T-helper 1 cell treated with Interleukin-12 subunit alpha and Interleukin-12 subunit beta and Interleukin-4 antibody, amounts not matched to agents 30 ng/mL and 1 ng/mL, for 36 hours (primary cell): ENCODE measurements at regions not wholly inside any gene's neighbourhood (a gene's known extent, or its start where the extent isn't known, plus 50 kb on each side); places are given as distances from the start of the nearest gene placed in this dataset.
"Not testable (repeated sequence)": the region's sequence is repeated elsewhere in the genome, so short reads cannot be mapped to it uniquely, and the experiment has no call there.

Source experiments
- intact Hi-C: fragments of 100-400 bp; cut with micrococcal nuclease; formaldehyde crosslinking; loops from one replicate; pipeline ENCODE4 v1.15.1; 2024

- intact Hi-C loops, result no loop called here
These were observed 325.3 kb downstream of the TLE1 start for GRCh38 chr9:81363916-81364480.

- intact Hi-C loops, result no loop called here
These were observed 328.1 kb downstream of the TLE1 start for GRCh38 chr9:81361296-81361695.

DNA sequence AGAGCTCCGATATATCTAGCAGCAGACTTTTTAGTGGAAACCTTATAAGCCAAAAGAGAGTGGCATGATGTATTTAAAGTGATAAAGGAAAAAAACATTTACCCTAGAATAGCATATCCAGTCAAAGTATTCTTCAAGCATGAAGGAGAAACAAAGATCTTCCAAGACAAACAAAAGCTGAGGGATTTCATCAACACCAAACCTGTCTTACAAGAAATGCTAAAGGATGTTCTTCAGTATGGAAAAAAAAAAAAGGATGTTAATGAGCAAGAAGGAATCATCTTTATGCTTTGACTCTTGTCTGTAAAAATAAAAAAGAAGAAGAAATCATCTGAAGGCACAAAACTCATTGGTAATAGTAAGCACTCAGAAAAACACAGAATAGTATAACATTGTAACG, 338.2 kb downstream of the TLE1 start:
- intact Hi-C loops, result no loop called here

- intact Hi-C loops, result no loop called here
These were observed 345.0 kb downstream of the TLE1 start for GRCh38 chr9:81344366-81344765.

GRCh38 chr9:81335879-81336421, 353.4 kb downstream of the TLE1 start:
- intact Hi-C loops, result no loop called here

GRCh38 chr9:81321551-81321950, 367.8 kb downstream of the TLE1 start:
- intact Hi-C loops, result no loop called here

GRCh38 chr9:81320909-81321482, 368.4 kb downstream of the TLE1 start:
- intact Hi-C loops, result no loop called here

DNA sequence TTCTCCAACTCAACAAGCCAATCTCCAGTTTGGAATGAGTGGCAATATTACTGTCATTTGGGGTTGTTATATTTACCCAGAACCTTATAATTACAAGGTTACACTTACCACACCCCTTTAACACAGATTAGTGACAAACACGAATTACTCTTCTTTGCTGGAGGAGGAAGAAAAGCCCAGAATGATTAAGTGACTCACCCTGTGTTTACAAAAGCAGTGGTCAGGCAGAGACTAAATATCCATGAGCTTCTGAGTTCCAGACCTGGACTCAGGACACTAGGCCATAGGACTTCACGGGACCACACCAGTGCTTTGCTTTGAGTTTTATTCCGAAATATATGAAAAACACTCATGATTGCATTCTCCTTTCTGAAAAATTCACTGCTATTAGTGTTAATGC, 370.8 kb downstream of the TLE1 start:
- intact Hi-C loops, result no loop called here

- intact Hi-C loops, result no loop called here
These were observed 371.4 kb downstream of the TLE1 start for GRCh38 chr9:81317939-81318338.

- intact Hi-C loops, result no loop called here
These were observed 372.1 kb downstream of the TLE1 start for GRCh38 chr9:81317223-81317622.

GRCh38 chr9:81314490-81314889, 374.9 kb downstream of the TLE1 start:
- intact Hi-C loops, result no loop called here

DNA sequence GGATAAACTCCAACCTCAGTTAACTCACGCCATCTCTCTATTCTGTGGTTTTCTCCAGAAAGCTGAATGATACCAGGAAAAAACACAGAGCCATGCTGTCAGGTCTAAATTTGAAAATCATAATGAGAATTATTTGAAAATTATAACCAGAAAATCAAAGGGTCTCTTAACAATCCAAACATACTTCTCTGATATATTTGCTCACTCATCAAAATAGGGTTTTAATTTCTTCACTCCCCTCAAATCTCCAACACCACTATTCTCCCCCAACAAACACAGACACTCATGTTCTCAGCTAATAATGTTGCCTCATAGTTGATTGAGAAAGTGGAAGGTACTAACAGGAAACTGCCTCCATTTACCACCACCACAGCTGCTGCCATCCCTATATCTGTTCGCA, 375.5 kb downstream of the TLE1 start:
- intact Hi-C loops, result no loop called here

DNA sequence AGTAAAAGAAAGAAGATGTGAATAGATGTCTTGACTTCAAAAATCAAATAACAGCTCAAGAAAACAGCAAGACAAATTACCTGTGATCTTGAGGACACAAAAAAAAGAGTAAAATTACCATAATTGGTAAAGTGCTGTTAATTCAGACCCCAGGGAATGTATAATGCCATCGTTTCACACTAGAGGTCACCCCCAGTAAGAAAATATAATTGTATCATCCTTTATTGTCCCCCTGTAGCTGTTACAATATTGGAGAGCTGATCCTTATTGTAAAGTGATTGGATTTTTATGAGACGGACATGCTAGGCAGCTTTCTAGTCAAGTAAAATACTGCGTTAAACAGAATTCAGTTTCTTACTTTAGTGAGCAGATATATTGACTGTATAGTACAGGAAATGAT, 377.0 kb downstream of the TLE1 start:
- intact Hi-C loops, result no loop called here

DNA sequence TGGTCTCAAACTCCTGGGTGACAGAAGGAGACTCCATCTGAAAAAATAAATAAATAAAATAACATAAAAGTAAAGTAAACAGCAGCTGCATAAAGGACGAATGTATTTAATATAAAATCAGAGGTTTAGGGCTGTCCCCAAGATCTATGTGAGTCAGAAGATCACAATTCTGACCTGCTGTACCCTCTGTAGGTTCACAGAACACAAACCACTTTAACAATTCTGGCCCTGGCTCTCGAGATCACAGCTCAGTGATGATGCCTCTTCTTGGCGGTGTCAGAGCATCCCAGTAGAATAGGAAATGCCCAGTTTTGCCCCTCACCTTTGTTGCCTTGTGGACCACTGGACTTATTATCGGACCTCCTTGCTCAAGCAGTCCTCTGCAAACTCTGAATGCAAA, 380.9 kb downstream of the TLE1 start:
- intact Hi-C loops, result no loop called here

DNA sequence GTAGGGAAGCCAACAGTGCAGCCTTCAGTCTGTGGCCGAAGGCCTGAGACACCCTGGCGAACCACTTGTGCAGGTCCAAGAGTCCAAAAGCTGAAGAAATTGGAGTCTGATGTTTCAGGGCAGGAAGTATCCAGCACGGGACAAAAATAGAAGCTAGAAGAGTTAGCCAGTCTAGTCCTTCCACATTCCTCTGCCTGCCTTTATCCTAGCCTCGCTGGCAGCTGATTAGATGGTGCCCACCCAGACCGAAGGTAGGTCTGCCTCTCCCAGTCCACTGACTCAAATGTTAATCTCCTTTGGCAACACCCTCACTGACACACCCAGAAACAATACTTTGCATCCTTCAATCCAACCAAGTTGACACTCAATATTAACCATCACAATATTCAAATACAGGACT, 381.6 kb downstream of the TLE1 start:
- intact Hi-C loops, result not testable (repeated sequence)

DNA sequence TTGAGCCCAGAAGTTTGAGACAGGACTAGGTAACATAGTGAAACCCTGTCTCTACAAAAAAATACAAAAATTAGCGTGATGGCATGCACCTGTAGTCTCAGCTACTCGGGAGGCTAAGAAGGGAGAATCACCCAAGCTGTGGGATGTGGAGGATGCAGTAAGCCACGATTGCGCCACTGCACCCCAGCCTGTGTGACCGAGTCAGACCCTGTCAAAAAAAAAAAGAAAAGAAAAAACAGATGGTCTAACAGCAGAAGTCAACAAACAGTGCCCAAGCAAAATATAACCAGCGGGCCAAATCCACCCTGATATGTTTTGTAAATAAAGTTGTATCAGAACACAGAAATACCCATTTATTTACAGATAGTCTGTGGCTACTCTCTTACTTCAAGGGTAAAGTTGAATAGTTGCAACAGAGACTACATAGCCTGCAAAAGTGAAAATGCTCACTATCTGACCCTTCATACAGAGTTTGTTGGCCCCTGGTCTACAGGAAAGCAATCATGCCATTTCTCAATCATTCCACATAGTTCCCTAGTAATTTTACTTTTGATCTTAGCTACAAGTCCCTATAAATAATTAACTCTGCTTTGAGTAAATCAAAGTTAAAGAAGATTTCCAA, 383.7 kb downstream of the TLE1 start:
- intact Hi-C loops, result no loop called here

DNA sequence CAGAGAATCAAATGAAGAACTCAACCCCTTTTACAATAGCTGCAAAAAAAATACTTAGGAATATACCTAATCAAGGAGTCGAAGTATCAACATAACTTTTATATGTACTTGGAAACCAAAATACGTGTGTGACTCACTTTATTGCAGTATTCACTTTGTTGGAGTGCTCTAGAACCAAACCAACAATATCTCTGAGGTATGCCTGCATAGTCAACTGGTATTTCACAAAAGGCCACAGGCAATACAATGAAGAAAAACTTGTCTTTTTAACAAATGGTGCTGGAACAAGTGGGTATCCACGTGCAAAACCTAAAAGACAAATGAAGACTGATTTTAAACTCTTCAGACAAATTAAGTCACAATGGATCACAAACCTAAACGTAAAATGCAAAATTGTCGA, 385.7 kb downstream of the TLE1 start:
- intact Hi-C loops, result no loop called here

DNA sequence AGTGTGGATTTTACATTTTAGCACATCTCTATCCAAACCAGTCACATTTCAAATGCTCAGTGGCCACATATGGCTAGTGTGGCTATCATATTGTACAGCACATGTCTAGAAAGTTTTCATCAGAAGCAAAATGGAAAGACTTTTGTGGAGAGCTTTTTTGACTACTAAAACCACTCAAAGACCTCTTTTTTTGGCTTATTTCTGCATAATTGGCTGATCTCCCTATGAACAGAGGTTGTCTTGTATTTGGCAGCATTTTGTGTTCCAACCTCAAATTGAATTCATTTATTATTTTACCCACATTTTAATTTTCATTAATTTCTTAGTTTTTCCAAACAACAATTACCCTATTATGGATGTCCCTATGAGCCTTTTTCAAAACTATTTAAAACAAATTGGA, 395.7 kb downstream of the TLE1 start:
- intact Hi-C loops, result no loop called here

- intact Hi-C loops, result no loop called here
These were observed 397.1 kb downstream of the TLE1 start for GRCh38 chr9:81292056-81292805.

DNA sequence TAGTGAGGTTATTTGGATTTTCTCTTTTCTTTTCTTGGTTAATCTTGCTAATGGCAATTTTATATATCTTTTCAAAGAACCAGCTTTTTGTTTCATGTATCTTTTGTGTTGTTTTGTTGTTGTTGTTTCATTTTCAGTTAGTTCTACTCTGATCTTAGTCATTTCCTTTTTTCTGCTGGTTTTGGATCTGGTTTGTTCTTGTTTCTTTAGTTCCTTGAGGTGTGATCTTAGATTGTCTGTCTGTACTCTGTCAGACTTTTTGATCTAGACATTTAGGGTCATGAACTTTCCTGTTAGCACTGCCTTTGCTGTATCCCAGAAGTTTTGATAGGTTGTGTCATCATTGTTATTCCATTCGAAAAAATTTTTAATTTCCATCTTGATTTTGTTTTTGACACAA, 399.7 kb downstream of the TLE1 start:
- intact Hi-C loops, result no loop called here

GRCh38 chr9:81268048-81268447, 421.3 kb downstream of the TLE1 start:
- intact Hi-C loops, result no loop called here

- intact Hi-C loops, result no loop called here
These were observed 422.7 kb downstream of the TLE1 start for GRCh38 chr9:81266674-81267073.
